GM18499 (cell line): ENCODE measurements at regions not wholly inside any gene's neighbourhood (a gene's known extent, or its start where the extent isn't known, plus 50 kb on each side); places are given as distances from the start of the nearest gene placed in this dataset.
"Not testable (repeated sequence)": the region's sequence is repeated elsewhere in the genome, so short reads cannot be mapped to it uniquely, and the experiment has no call there.

ENCODE experiments used
- ATAC-seq: cut with Tn5 transposase; IDR thresholded peaks from one replicate; pipeline ENCODE4 v1.9.1; 2021; ENCODE audit warnings: moderate number of reproducible peaks; ENCODE audit not compliant: insufficient read depth, unreplicated experiment

DNA sequence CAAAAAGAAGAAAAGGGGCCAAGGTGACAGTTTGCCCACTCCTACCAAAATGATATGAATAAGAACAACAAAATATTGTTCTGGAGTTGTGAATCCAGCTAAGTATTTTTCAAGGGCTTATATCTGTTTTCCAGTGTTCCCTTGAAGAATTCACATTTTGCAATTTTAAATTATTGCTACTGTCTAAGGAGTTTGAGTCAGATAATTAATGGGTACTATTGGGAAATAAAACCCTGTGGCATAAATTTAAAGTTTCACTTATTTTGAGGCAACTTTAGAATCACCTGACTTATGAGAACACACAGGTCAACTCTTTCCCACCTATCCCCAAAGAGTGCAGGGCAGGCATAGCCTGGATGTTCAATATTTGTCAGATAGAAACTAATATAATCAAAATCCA, 188.0 kb upstream of the GHR start:
- no peak for ATAC-seq

- ATAC-seq, result no peak
Observed at GRCh38 chr5:42235837-42236236, 187.4 kb upstream of the GHR start.

DNA sequence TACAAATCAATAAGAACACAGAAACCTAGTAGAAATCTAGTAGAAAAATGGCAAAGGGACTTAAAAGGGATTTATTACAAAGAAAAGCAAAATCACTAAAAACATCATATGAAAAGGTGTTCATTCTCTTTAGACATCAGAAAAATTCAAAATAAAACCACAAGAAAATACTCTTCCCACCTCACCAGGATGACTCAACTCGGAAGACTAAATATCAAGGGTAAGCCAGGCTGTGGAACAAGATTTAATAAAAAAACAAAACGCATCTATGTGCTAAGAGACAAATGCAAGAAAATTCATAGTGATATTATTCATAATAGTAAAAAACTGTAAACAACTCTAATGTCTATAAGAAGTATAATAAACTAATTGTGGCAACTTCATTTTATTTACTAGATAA, 181.6 kb upstream of the GHR start:
- ATAC-seq, result no peak

GRCh38 chr5:42242210-42242609, 181.0 kb upstream of the GHR start:
- no peak for ATAC-seq

- ATAC-seq, result no peak
Observed at GRCh38 chr5:42242881-42243485, 180.3 kb upstream of the GHR start.

GRCh38 chr5:42252306-42252705, 170.9 kb upstream of the GHR start:
- no peak for ATAC-seq

GRCh38 chr5:42259914-42260313, 163.3 kb upstream of the GHR start:
- not testable (repeated sequence) for ATAC-seq

DNA sequence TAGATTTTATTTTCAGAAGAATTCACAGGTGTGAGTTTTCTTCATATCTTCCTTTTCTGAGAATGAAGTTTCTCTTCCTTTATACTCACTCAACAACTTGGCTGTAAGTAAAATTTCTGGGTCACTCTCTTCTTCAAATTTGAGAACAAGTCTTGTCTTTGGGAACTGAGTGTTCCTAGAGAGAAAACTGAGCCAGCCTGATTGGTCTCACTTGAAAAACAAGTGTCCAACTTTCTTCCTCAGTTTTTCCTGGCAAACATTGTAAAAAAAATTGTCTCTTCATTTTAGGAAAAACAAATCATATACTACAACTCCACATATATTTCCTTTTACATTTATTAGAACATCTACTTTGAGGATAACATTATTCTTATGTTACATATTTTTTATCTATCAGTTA, 156.1 kb upstream of the GHR start:
- ATAC-seq, result no peak

DNA sequence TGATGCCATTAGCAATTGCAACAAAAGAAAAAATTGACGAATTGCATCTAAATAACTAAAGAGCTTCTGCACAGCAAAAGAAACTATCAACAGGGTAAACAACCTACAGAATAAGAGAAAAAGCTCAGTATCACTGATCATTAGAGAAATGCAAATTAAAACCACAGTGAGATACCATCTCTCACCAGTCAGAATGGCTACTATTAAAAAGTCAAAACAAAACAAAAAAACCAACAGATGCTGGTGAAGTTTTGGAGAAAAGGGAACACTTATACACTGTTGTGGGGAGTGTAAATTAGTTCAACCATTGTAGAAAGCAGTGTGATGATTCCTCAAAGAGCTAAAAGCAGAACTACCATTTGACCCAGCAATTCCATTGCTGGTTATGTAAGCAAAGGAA, 155.1 kb upstream of the GHR start:
- ATAC-seq, result not testable (repeated sequence)

DNA sequence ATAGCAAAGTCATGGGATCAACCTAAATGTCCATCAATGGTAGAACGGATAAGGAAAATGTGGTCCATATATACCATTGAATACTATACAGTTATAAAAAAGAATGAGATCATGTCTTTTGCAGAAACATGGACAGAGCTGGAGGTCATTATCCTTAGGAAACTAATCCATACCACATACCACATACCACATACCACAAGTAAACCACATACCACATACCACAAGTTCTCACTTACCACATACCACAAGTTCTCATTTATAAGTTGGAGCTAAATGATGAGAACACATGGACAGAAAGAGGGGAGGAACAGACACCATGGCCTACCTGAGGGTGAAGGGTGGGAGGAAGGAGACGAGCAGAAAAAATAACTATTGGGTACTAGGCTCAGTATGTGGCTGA, 154.6 kb upstream of the GHR start:
- ATAC-seq, result no peak

- ATAC-seq, result no peak
Observed at GRCh38 chr5:42270771-42271170, 152.5 kb upstream of the GHR start.

DNA sequence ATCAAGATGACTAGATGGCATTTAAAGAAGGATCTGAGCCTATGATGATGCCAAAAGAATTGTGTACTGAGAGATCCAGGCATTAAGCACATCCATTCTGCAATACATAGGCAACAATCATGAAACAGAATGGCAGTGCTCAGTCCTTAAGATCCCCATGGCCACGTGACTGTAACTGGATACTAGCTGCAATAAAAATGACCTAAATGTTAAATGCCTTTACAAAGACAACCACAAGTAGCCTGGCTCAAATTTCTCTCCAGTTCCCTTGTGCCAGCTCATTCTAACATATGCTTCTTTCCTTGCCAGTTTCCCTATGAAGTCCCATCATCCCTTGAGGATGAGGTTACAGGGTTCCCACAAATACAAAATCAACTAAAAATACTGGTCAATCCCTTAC, 148.3 kb upstream of the GHR start:
- ATAC-seq, result no peak

GRCh38 chr5:42277293-42277692, 145.9 kb upstream of the GHR start:
- ATAC-seq, result no peak

GRCh38 chr5:42284584-42284983, 138.7 kb upstream of the GHR start:
- no peak for ATAC-seq

GRCh38 chr5:42285230-42285629, 138.0 kb upstream of the GHR start:
- no peak for ATAC-seq

DNA sequence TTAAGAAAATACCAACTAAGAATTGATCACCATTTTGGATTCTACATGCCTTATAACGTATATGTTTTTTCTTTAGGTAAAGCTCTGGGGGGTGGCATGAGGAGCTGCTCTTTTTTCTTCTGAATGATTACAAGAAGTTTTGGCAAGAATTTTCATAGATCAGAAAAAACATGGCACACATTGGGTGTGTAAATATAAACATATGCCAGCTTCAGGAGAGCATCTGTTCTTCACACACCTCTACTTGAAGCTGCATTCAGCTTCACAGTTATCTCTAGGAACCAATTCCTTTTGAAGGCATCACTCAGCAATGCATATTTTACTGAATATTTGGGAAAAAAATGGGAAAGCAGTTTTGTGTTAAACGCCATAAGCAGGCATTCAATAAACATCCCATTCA, 122.7 kb upstream of the GHR start:
- ATAC-seq, result no peak

- ATAC-seq, result no peak
Observed at GRCh38 chr5:42301349-42301748, 121.9 kb upstream of the GHR start.

DNA sequence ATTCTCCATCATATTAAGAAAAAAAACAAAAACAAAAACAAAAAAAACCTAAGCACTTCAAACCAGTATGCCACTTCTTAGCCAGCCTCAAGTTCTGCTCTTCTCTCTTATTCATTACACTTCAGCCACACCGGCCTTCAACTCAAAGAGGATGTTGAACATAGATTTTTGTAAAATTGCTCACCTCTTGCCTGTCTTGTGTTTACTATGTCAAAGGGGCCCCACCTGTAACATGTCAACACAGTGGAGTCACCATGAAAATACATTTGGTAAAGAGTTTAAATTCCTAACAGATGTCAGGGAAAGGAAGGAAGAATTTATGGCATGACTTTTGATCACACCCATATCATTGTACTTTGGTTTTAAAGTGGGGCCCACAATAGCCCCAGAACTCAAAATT, 121.1 kb upstream of the GHR start:
- no peak for ATAC-seq

GRCh38 chr5:42306287-42306686, 117.0 kb upstream of the GHR start:
- ATAC-seq, result no peak

GRCh38 chr5:42309865-42310264, 113.4 kb upstream of the GHR start:
- ATAC-seq, result no peak

DNA sequence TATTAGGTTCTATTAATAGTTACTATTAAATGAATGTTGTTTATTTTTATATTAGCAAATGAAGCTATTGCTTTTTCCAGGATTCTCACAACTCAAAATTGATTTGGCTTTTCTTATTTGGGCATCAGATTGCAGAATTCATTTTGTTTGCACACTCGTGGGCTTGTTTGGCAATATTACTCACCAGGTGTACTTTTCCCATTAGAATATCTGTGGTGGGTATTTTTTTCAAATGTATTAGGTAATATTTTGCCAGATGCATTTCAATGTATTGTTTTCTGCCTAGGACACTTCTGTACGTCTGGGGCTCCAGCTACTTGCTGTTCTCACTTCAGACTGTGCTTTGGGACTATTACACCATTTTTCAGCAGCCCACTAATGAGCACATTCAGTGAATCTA, 108.0 kb upstream of the GHR start:
- ATAC-seq, result no peak

GRCh38 chr5:42317575-42317974, 105.7 kb upstream of the GHR start:
- ATAC-seq, result no peak

GRCh38 chr5:42319546-42319945, 103.7 kb upstream of the GHR start:
- ATAC-seq, result not testable (repeated sequence)
